Endodermal cell (in vitro differentiated cells): ENCODE measurements at regions not wholly inside any gene's neighbourhood (a gene's known extent, or its start where the extent isn't known, plus 50 kb on each side); places are given as distances from the start of the nearest gene placed in this dataset.
A peak's percentile ranks its signal among the peaks of the same experiment; 100 is the strongest.

ENCODE experiments used
- DNase-seq: peaks from one replicate; pipeline ENCODE4 v3.0.0-alpha.2; 2017
- H3K27ac ChIP-seq: 2 replicates; pipeline ENCODE4 v1.5.1; 2013; ENCODE audit warnings: mild to moderate bottlenecking, low read depth, low read length, moderate library complexity
- H3K27me3 ChIP-seq: 2 replicates; pipeline ENCODE4 v1.6.1; 2013; ENCODE audit warnings: mild to moderate bottlenecking, low read length, moderate library complexity; ENCODE audit not compliant: insufficient read depth, control insufficient read depth, poor library complexity, severe bottlenecking
- H3K36me3 ChIP-seq: 2 replicates; pipeline ENCODE4 v1.7.0; 2013; ENCODE audit warnings: mild to moderate bottlenecking, low read length, moderate library complexity; ENCODE audit not compliant: control insufficient read depth, insufficient read depth
- H3K4me1 ChIP-seq: one replicate; pipeline ENCODE4 v1.7.0; 2013; ENCODE audit warnings: low read length; ENCODE audit not compliant: control insufficient read depth, insufficient read depth
- H3K4me3 ChIP-seq: 2 replicates; pipeline ENCODE4 v1.5.1; 2013; ENCODE audit warnings: mild to moderate bottlenecking, low read length, moderate library complexity
- H3K9ac ChIP-seq: 2 replicates; pipeline ENCODE4 v1.6.1; 2013; ENCODE audit warnings: mild to moderate bottlenecking, low read length, moderate library complexity; ENCODE audit not compliant: poor library complexity, severe bottlenecking; ENCODE audit errors: extremely low read depth
- H3K9me3 ChIP-seq: 2 replicates; pipeline ENCODE4 v1.6.1; 2013; ENCODE audit warnings: mild to moderate bottlenecking, low read length, moderate library complexity; ENCODE audit not compliant: control insufficient read depth
- H3K27ac Mint-ChIP-seq: 2 replicates; pipeline ENCODE4 v1.8.0; 2020; ENCODE audit warnings: mixed read lengths
- H3K27me3 Mint-ChIP-seq: 2 replicates; pipeline ENCODE4 v1.8.0; 2021; ENCODE audit warnings: mild to moderate bottlenecking, mixed read lengths; ENCODE audit not compliant: insufficient read depth
- H3K36me3 Mint-ChIP-seq: 2 replicates; pipeline ENCODE4 v1.8.0; 2020; ENCODE audit warnings: low read depth, mixed read lengths
- H3K4me1 Mint-ChIP-seq: 2 replicates; pipeline ENCODE4 v1.8.0; 2020; ENCODE audit warnings: mixed read lengths
- H3K4me3 Mint-ChIP-seq: 2 replicates; pipeline ENCODE4 v1.8.0; 2020; ENCODE audit warnings: mild to moderate bottlenecking, moderate library complexity, mixed read lengths
- H3K9me3 Mint-ChIP-seq: 2 replicates; pipeline ENCODE4 v1.8.0; 2020; ENCODE audit warnings: mild to moderate bottlenecking, mixed read lengths
- CTCF ChIP-seq: fragments of 200-600 bp; sonication (generic); conservative IDR thresholded peaks from 2 replicates; pipeline ENCODE4 v1.5.0; 2021; ENCODE audit warnings: antibody characterized with exemption, mild to moderate bottlenecking
- WGBS, 2 experiments: methylation state at CpG; one replicate each; pipeline versions ENCODE4 v1.1.5 to v1.1.7; 2013; ENCODE audit warnings: missing lambda C conversion rate in 2 of 2, mixed read lengths in 1 of 2; ENCODE audit not compliant: insufficient coverage in 1 of 2, insufficient read length in 1 of 2; 5-methylcytosine and 5-hydroxymethylcytosine counted together

GRCh38 chr5:103397739-103398581 is 139.4 kb downstream of the MACIR start:
- peaks cover 35% of the 10 kb centered on the region for H3K4me1 Mint-ChIP-seq
- H3K9me3 ChIP-seq: no peaks in the 10 kb centered on the region

DNA sequence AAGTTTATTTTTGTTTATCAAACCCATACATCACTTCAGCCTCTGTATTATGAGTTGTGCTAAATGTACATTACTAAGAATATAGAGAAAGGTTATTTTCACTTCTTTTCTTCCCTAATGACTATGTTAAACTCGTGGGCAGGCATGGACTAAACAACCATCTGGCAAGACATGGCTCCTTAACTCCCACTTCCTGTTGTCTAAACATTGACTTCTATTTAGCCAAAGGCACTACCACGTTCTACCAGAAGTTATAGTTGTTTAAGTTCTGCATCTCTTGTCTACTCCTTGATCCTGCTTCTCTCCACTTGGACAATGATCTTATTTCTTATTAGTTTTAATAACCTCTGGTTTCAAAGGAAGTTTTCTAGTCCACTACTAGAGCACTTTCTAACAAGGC is 136.1 kb downstream of the MACIR start:
- Mint-ChIP-seq H3K9me3 (no peaks in the 10 kb centered on the region), H3K27me3 (no peaks in the 10 kb centered on the region), H3K4me3 (no peak overlapping the region), H3K36me3 (no peaks in the 10 kb centered on the region), H3K4me1 (peaks cover 40% of the 10 kb centered on the region), H3K27ac (no peak overlapping the region)
- Histone ChIP-seq H3K9me3 (no peaks in the 10 kb centered on the region), H3K9ac (no peak overlapping the region), H3K4me3 (no peak overlapping the region), H3K27me3 (no peaks in the 10 kb centered on the region), H3K36me3 (no peaks in the 10 kb centered on the region), H3K27ac (no peak overlapping the region), H3K4me1 (peaks cover 3% of the 10 kb centered on the region)
- 85% methylated on average over 2 of the region's 2 CpGs; no CpG with 5 or more reads in 1 of the 2 experiments for WGBS, 2 experiments
- no peak for TF ChIP-seq CTCF
- DNase-seq: no peak

More at GRCh38 chr5:103397739-103398581, 139.4 kb downstream of the MACIR start:
- H3K4me3 ChIP-seq: no peak overlapping the region
- H3K36me3 ChIP-seq: no peaks in the 10 kb centered on the region
- 94 to 100% methylated on average over 7 to 8 of the region's 8 CpGs for WGBS, 2 experiments
- Mint-ChIP-seq H3K9me3 (no peaks in the 10 kb centered on the region), H3K36me3 (no peaks in the 10 kb centered on the region), H3K27ac (no peak overlapping the region), H3K27me3 (peaks cover 4% of the 10 kb centered on the region), H3K4me3 (no peak overlapping the region)
- no peak for TF ChIP-seq CTCF
- DNase-seq: no peak
- no peak overlapping the region for H3K27ac ChIP-seq
- no peak overlapping the region for H3K9ac ChIP-seq
- no peaks in the 10 kb centered on the region for H3K27me3 ChIP-seq
- peaks cover 8% of the 10 kb centered on the region for H3K4me1 ChIP-seq

DNA sequence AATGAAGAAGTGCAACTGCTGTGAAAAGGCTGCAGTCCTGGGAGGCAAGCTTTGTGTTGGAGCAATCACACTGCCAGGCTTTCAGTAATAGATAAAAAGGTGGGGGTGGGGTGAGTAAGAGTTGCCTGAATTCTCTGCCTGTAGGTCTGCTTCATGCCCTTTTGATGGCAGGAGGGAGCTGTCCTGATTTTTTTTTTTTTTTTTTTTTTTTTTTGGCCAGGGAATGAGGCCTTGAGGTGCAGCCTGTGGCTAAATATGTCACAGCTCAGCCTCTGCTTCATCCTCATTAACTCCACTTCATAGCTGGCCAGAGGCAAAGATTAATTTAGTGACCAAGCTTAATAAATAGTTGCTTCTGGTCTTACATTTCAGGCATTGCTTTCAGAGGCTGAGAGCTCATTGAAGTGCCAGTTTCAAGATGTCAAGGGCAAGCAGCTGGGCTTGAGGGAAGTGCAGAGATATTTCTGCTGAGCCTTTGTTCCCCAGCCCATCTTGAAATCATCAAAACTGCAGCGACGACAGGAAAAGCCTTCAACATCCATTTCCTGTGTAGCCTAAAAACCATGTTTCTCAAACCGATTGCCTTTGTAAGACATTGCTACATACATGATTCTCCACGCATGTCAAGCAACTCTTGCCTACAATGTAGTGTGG is 134.7 kb downstream of the MACIR start:
- Mint-ChIP-seq H3K4me3 (no peak overlapping the region), H3K27me3 (no peaks in the 10 kb centered on the region), H3K27ac (no peak overlapping the region), H3K36me3 (no peaks in the 10 kb centered on the region), H3K4me1 (peaks cover 40% of the 10 kb centered on the region), H3K9me3 (no peaks in the 10 kb centered on the region)
- DNase-seq: peak; percentile 64
- 50 to 81% methylated on average over 2 to 4 of the region's 4 CpGs for WGBS, 2 experiments
- Histone ChIP-seq H3K9ac (no peak overlapping the region), H3K27me3 (no peaks in the 10 kb centered on the region), H3K9me3 (no peaks in the 10 kb centered on the region), H3K4me3 (no peak overlapping the region), H3K36me3 (no peaks in the 10 kb centered on the region), H3K27ac (peak overlapping the region; percentile 88), H3K4me1 (no peaks in the 10 kb centered on the region)
- peak; percentile 59 for TF ChIP-seq CTCF
